ENCODE measurements at regions not wholly inside any gene's neighbourhood (a gene's known extent, or its start where the extent isn't known, plus 50 kb on each side); places are given as distances from the start of the nearest gene placed in this dataset.

DNA sequence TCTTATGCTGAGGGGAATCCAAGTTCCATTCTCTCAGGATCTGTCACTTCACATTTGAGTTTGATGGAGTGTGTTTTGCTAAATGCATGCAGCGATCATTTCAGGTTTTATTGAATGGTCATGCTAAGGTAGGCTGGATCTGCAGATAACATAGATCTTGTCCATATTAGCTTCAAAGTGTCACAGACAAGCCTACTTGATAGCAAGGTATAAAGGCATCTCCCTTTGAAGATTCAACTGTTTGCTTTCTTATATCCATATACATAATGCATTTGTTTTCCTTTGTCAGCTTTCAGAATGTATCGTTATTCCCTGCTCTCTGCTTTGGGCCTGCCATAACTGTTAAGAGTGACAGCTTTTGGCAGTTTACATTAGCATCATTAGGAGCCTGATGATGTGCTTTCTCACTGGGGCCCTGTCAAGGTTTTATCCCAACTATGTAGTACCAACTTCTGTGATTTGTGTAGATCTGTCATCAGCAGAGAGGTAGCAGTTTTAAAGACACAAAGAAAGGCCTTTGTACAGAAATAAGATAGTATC, 604.3 kb upstream of the CDH7 start:
- POLR2A ChIA-PET, result no interaction called here
- in situ Hi-C loops (cut with HindIII; ENCODE audit: extremely low pct_ligation_motif_present, low pct_unique_long_range_greater_than_20kb), result no loop called here
- no peak overlapping the region for H3K9ac ChIP-seq (ENCODE audit: insufficient read depth, low read depth, low read length)
- no peaks in the 10 kb centered on the region for H3K36me3 ChIP-seq (replicated peaks in 1 of 2; ENCODE audit: control insufficient read depth in 1 of 2, insufficient read depth in 2 of 2, low read length in 2 of 2)
- intact Hi-C loops (cut with micrococcal nuclease; ENCODE audit: unreplicated experiment), result no loop called here
- no peaks in the 10 kb centered on the region for H3K4me1 ChIP-seq (ENCODE audit: insufficient read depth, low read length)
- H3K4me2 ChIP-seq (ENCODE audit: low read depth, low read length), result no peak overlapping the region
- no TSS peak for BruUV-seq (replicated peaks)
- no peaks in the 10 kb centered on the region for H4K20me1 ChIP-seq (ENCODE audit: insufficient read depth, low read length)
- WGBS (ENCODE audit: low lambda C conversion rate), result 3% methylated on average over 2 of the region's 2 CpGs
- TF ChIP-seq RARA (CRISPR knock-in tag; IDR thresholded peaks at IDR 0.05), result no peak
- TF ChIP-seq ZNF552 (CRISPR knock-in tag; IDR thresholded peaks at IDR 0.05; ENCODE audit: borderline replicate concordance), result no peak
- TF ChIP-seq MED13 (CRISPR knock-in tag; IDR thresholded peaks at IDR 0.05), result no peak
- TF ChIP-seq SMAD1 (CRISPR knock-in tag; IDR thresholded peaks at IDR 0.05; ENCODE audit: borderline replicate concordance, low read depth), result no peak
- TF ChIP-seq ZFP36 (IDR thresholded peaks at IDR 0.05; ENCODE audit: borderline replicate concordance, low read depth, low read length, partially characterized antibody), result no peak
- TF ChIP-seq ZNF709 (CRISPR knock-in tag; IDR thresholded peaks at IDR 0.05), result no peak
- TF ChIP-seq ZNF670 (CRISPR knock-in tag; IDR thresholded peaks at IDR 0.05; ENCODE audit: borderline replicate concordance), result no peak
- TF ChIP-seq PHB2 (IDR thresholded peaks at IDR 0.05; ENCODE audit: partially characterized antibody), result no peak
- peaks cover 75% of the 10 kb centered on the region for H3K9me3 ChIP-seq (ENCODE audit: low read length)
- FAIRE-seq (no peak), DNase-seq (ENCODE audit: low spot score) (no peak), ATAC-seq (no peak)
- H3K79me2 ChIP-seq (ENCODE audit: insufficient read depth, low read length), result no peaks in the 10 kb centered on the region
- no peak overlapping the region for H3K4me3 ChIP-seq (replicated peaks in 1 of 3; ENCODE audit: insufficient read depth in 1 of 3, low read depth in 2 of 3, low read length in 3 of 3)
- no peak overlapping the region for H3K27ac ChIP-seq (ENCODE audit: extremely low read length, insufficient read depth, low read length)
- no peaks in the 10 kb centered on the region for H3K27me3 ChIP-seq (ENCODE audit: control insufficient read depth in 1 of 2, insufficient read depth in 2 of 2, low read length in 2 of 2)
- H2AFZ ChIP-seq (ENCODE audit: low read length), result no peak overlapping the region
- CTCF ChIA-PET (ENCODE audit: low intra/inter-chr PET ratio, low total read pairs), result no interaction called here

DNA sequence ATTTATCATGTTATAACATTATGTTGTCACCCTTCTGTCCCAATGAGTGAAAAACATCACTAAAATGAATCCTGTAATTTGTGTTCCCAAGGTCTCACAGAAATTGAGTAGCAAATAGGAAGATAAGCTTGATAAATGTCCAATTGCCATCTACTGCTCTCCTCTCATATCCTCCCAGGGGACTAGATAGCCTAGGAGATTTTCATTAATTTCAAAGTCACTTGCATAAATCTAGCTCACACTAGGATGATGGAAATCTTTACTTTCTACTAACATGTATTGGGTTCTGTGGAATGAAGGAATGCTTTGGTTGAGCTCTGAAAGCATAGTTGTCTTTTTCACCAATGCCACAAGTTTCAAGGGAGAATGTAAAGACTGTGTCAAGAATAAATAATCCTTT, 605.5 kb upstream of the CDH7 start:
- ATAC-seq (no peak), DNase-seq (ENCODE audit: low spot score) (no peak), FAIRE-seq (no peak)
- intact Hi-C loops (cut with micrococcal nuclease; ENCODE audit: unreplicated experiment) (no loop called here), in situ Hi-C loops (cut with HindIII; ENCODE audit: extremely low pct_ligation_motif_present, low pct_unique_long_range_greater_than_20kb) (no loop called here)
- Histone ChIP-seq H2AFZ (ENCODE audit: low read length) (no peak overlapping the region), H3K79me2 (ENCODE audit: insufficient read depth, low read length) (no peaks in the 10 kb centered on the region), H3K36me3 (replicated peaks in 1 of 2; ENCODE audit: control insufficient read depth in 1 of 2, insufficient read depth in 2 of 2, low read length in 2 of 2) (no peaks in the 10 kb centered on the region), H3K27me3 (ENCODE audit: control insufficient read depth in 1 of 2, insufficient read depth in 2 of 2, low read length in 2 of 2) (no peaks in the 10 kb centered on the region), H3K27ac (ENCODE audit: extremely low read length, insufficient read depth, low read length) (no peak overlapping the region), H3K4me2 (ENCODE audit: low read depth, low read length) (no peak overlapping the region), H3K4me1 (ENCODE audit: insufficient read depth, low read length) (no peaks in the 10 kb centered on the region), H4K20me1 (ENCODE audit: insufficient read depth, low read length) (no peaks in the 10 kb centered on the region), H3K4me3 (replicated peaks in 1 of 3; ENCODE audit: insufficient read depth in 1 of 3, low read depth in 2 of 3, low read length in 3 of 3) (no peak overlapping the region), H3K9ac (ENCODE audit: insufficient read depth, low read depth, low read length) (no peak overlapping the region), H3K9me3 (ENCODE audit: low read length) (peaks cover 78% of the 10 kb centered on the region)
- ChIA-PET POLR2A (no interaction called here), CTCF (ENCODE audit: low intra/inter-chr PET ratio, low total read pairs) (no interaction called here)
- BruUV-seq (replicated peaks), result no TSS peak
- TF ChIP-seq ZNF441 (CRISPR knock-in tag; IDR thresholded peaks at IDR 0.05; ENCODE audit: borderline replicate concordance), result no peak
- no peak for TF ChIP-seq SIN3B (IDR thresholded peaks at IDR 0.05; ENCODE audit: low read length)
- no peak for TF ChIP-seq HNF4G (IDR thresholded peaks at IDR 0.05; ENCODE audit: borderline replicate concordance, low read depth, low read length)
- no peak for TF ChIP-seq HNF4G (CRISPR knock-in tag; IDR thresholded peaks at IDR 0.05; ENCODE audit: borderline replicate concordance, low read depth)
- no peak for TF ChIP-seq MZF1 (CRISPR knock-in tag; IDR thresholded peaks at IDR 0.05; ENCODE audit: borderline replicate concordance)
- no peak for TF ChIP-seq NCOA5 (CRISPR knock-in tag; IDR thresholded peaks at IDR 0.05)
- TF ChIP-seq ATAD3A (CRISPR knock-in tag; IDR thresholded peaks at IDR 0.05), result no peak
- no peak for TF ChIP-seq HDAC2 (CRISPR knock-in tag; IDR thresholded peaks at IDR 0.05)
- TF ChIP-seq ZNF720 (CRISPR knock-in tag; IDR thresholded peaks at IDR 0.05), result no peak
- TF ChIP-seq, protein P1, sequence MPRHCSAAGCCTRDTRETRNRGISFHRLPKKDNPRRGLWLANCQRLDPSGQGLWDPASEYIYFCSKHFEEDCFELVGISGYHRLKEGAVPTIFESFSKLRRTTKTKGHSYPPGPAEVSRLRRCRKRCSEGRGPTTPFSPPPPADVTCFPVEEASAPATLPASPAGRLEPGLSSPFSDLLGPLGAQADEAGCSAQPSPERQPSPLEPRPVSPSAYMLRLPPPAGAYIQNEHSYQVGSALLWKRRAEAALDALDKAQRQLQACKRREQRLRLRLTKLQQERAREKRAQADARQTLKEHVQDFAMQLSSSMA (CRISPR knock-in tag; IDR thresholded peaks at IDR 0.05), result no peak
- TF ChIP-seq BRCA1 (CRISPR knock-in tag; IDR thresholded peaks at IDR 0.05), result no peak
- TF ChIP-seq, protein P2, sequence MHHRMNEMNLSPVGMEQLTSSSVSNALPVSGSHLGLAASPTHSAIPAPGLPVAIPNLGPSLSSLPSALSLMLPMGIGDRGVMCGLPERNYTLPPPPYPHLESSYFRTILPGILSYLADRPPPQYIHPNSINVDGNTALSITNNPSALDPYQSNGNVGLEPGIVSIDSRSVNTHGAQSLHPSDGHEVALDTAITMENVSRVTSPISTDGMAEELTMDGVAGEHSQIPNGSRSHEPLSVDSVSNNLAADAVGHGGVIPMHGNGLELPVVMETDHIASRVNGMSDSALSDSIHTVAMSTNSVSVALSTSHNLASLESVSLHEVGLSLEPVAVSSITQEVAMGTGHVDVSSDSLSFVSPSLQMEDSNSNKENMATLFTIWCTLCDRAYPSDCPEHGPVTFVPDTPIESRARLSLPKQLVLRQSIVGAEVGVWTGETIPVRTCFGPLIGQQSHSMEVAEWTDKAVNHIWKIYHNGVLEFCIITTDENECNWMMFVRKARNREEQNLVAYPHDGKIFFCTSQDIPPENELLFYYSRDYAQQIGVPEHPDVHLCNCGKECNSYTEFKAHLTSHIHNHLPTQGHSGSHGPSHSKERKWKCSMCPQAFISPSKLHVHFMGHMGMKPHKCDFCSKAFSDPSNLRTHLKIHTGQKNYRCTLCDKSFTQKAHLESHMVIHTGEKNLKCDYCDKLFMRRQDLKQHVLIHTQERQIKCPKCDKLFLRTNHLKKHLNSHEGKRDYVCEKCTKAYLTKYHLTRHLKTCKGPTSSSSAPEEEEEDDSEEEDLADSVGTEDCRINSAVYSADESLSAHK (CRISPR knock-in tag; IDR thresholded peaks at IDR 0.05; ENCODE audit: borderline replicate concordance), result no peak
